ENCODE measurements at regions not wholly inside any gene's neighbourhood (a gene's known extent, or its start where the extent isn't known, plus 50 kb on each side); places are given as distances from the start of the nearest gene placed in this dataset.

DNA sequence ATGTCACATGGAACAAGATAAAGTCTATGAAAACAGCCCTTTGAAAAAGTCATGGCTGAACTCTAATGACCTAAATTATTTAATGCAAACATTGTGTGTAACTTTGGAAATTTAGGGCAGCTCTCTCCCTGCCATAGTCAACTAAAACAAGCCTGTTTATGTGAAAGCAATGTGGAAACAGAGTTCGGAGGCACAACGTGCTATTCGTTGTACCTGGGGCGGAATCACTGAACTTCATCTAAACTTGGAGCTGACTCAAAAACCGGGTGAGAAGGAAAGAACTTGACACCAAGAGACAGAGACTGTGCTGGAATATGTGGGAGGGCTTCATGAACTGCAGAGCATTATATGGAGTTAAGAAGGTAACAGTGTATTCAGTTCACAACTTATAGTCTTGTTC, 764.9 kb upstream of the GOLIM4 start (continued):
- TF ChIP-seq, protein P1, sequence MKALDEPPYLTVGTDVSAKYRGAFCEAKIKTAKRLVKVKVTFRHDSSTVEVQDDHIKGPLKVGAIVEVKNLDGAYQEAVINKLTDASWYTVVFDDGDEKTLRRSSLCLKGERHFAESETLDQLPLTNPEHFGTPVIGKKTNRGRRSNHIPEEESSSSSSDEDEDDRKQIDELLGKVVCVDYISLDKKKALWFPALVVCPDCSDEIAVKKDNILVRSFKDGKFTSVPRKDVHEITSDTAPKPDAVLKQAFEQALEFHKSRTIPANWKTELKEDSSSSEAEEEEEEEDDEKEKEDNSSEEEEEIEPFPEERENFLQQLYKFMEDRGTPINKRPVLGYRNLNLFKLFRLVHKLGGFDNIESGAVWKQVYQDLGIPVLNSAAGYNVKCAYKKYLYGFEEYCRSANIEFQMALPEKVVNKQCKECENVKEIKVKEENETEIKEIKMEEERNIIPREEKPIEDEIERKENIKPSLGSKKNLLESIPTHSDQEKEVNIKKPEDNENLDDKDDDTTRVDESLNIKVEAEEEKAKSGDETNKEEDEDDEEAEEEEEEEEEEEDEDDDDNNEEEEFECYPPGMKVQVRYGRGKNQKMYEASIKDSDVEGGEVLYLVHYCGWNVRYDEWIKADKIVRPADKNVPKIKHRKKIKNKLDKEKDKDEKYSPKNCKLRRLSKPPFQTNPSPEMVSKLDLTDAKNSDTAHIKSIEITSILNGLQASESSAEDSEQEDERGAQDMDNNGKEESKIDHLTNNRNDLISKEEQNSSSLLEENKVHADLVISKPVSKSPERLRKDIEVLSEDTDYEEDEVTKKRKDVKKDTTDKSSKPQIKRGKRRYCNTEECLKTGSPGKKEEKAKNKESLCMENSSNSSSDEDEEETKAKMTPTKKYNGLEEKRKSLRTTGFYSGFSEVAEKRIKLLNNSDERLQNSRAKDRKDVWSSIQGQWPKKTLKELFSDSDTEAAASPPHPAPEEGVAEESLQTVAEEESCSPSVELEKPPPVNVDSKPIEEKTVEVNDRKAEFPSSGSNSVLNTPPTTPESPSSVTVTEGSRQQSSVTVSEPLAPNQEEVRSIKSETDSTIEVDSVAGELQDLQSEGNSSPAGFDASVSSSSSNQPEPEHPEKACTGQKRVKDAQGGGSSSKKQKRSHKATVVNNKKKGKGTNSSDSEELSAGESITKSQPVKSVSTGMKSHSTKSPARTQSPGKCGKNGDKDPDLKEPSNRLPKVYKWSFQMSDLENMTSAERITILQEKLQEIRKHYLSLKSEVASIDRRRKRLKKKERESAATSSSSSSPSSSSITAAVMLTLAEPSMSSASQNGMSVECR (CRISPR knock-in tag; IDR thresholded peaks at IDR 0.05; ENCODE audit: borderline replicate concordance), result no peak
- TF ChIP-seq SOX15 (CRISPR knock-in tag; IDR thresholded peaks at IDR 0.05), result no peak
- TF ChIP-seq, protein P2, sequence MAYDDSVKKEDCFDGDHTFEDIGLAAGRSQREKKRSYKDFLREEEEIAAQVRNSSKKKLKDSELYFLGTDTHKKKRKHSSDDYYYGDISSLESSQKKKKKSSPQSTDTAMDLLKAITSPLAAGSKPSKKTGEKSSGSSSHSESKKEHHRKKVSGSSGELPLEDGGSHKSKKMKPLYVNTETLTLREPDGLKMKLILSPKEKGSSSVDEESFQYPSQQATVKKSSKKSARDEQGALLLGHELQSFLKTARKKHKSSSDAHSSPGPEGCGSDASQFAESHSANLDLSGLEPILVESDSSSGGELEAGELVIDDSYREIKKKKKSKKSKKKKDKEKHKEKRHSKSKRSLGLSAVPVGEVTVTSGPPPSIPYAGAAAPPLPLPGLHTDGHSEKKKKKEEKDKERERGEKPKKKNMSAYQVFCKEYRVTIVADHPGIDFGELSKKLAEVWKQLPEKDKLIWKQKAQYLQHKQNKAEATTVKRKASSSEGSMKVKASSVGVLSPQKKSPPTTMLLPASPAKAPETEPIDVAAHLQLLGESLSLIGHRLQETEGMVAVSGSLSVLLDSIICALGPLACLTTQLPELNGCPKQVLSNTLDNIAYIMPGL (CRISPR knock-in tag; IDR thresholded peaks at IDR 0.05), result no peak
- TF ChIP-seq, protein P3, sequence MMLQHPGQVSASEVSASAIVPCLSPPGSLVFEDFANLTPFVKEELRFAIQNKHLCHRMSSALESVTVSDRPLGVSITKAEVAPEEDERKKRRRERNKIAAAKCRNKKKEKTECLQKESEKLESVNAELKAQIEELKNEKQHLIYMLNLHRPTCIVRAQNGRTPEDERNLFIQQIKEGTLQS (CRISPR knock-in tag; conservative IDR thresholded peaks at IDR 0.05), result no peak

DNA sequence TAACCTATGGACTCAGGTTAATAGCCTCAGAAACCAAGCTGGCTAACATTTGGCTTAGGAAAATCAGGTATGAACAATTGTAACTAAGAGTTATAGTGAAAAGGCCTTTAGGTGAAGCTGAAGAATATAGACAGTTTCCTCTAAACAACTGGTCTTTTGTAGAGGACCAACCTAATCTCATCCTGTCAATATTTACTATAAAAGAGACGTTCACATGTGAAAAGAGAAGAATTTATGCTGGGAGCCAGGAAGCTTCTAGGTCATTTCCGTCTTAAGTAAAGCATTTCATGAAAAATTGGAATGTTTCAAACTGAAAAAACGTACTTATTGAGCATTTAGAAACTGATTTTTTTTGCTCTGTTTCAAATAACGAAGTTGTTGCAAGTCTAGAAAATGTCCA, 764.3 kb upstream of the GOLIM4 start:
- CTCF ChIA-PET, result no interaction called here
- H3K27me3 Mint-ChIP-seq (ENCODE audit: low read depth), result no peaks in the 10 kb centered on the region
- no peak overlapping the region for H3K4me3 Mint-ChIP-seq
- TF ChIP-seq, protein P4, sequence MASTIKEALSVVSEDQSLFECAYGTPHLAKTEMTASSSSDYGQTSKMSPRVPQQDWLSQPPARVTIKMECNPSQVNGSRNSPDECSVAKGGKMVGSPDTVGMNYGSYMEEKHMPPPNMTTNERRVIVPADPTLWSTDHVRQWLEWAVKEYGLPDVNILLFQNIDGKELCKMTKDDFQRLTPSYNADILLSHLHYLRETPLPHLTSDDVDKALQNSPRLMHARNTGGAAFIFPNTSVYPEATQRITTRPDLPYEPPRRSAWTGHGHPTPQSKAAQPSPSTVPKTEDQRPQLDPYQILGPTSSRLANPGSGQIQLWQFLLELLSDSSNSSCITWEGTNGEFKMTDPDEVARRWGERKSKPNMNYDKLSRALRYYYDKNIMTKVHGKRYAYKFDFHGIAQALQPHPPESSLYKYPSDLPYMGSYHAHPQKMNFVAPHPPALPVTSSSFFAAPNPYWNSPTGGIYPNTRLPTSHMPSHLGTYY (CRISPR knock-in tag; IDR thresholded peaks at IDR 0.05), result no peak
- TF ChIP-seq ELF4 (CRISPR knock-in tag; IDR thresholded peaks at IDR 0.05; ENCODE audit: low read depth) (no peak), MYBL2 (CRISPR knock-in tag; IDR thresholded peaks at IDR 0.05) (no peak), ATF1 (CRISPR knock-in tag; IDR thresholded peaks at IDR 0.05) (no peak), JUN (CRISPR knock-in tag; IDR thresholded peaks at IDR 0.05) (no peak), FOXJ3 (CRISPR knock-in tag; IDR thresholded peaks at IDR 0.05; ENCODE audit: borderline replicate concordance) (no peak), ZNF121 (CRISPR knock-in tag; IDR thresholded peaks at IDR 0.05) (no peak), NR3C1 (CRISPR knock-in tag; conservative IDR thresholded peaks at IDR 0.05; ENCODE audit: low read depth) (no peak), NR2C2 (CRISPR knock-in tag; IDR thresholded peaks at IDR 0.05) (no peak)
- TF ChIP-seq, protein P2 (CRISPR knock-in tag; IDR thresholded peaks at IDR 0.05), result no peak
- TF ChIP-seq, protein P5, sequence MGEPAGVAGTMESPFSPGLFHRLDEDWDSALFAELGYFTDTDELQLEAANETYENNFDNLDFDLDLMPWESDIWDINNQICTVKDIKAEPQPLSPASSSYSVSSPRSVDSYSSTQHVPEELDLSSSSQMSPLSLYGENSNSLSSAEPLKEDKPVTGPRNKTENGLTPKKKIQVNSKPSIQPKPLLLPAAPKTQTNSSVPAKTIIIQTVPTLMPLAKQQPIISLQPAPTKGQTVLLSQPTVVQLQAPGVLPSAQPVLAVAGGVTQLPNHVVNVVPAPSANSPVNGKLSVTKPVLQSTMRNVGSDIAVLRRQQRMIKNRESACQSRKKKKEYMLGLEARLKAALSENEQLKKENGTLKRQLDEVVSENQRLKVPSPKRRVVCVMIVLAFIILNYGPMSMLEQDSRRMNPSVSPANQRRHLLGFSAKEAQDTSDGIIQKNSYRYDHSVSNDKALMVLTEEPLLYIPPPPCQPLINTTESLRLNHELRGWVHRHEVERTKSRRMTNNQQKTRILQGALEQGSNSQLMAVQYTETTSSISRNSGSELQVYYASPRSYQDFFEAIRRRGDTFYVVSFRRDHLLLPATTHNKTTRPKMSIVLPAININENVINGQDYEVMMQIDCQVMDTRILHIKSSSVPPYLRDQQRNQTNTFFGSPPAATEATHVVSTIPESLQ (CRISPR knock-in tag; IDR thresholded peaks at IDR 0.05), result no peak
- TF ChIP-seq, protein P6, sequence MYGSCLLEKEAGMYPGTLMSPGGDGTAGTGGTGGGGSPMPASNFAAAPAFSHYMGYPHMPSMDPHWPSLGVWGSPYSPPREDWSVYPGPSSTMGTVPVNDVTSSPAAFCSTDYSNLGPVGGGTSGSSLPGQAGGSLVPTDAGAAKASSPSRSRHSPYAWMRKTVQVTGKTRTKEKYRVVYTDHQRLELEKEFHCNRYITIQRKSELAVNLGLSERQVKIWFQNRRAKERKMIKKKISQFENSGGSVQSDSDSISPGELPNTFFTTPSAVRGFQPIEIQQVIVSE (CRISPR knock-in tag; IDR thresholded peaks at IDR 0.05; ENCODE audit: borderline replicate concordance), result no peak
- ATAC-seq (no peak), DNase-seq (ENCODE audit: low spot score) (no peak)
- H3K36me3 Mint-ChIP-seq, result peaks cover 2% of the 10 kb centered on the region; the same call in 1 of the 2 replicates
- peaks cover 14% of the 10 kb centered on the region for H3K9me3 Mint-ChIP-seq
- POLR2A ChIA-PET, result no interaction called here
- H3K4me1 Mint-ChIP-seq, result peaks cover 8% of the 10 kb centered on the region
- no peak overlapping the region for H3K27ac Mint-ChIP-seq
